ENCODE measurements at regions not wholly inside any gene's neighbourhood (a gene's known extent, or its start where the extent isn't known, plus 50 kb on each side); places are given as distances from the start of the nearest gene placed in this dataset.
"Not testable (repeated sequence)": the region's sequence is repeated elsewhere in the genome, so short reads cannot be mapped to it uniquely, and the experiment has no call there.

- Histone ChIP-seq H3K9me3 (peaks cover 0 to 4% of the 10 kb centered on the region in 2 donors), H3K27ac (no peak overlapping the region), H3K4me3 (no peak overlapping the region), H3K4me1 (no peaks in the 10 kb centered on the region), H3K36me3 (no peaks in the 10 kb centered on the region), H3K27me3 (no peaks in the 10 kb centered on the region)
- TF ChIP-seq EP300 (IDR thresholded peaks at IDR 0.05; ENCODE audit: low read depth) (no peak), POLR2A (IDR thresholded peaks at IDR 0.05) (no peak), POLR2AphosphoS5 (IDR thresholded peaks at IDR 0.05) (no peak), CTCF (IDR thresholded peaks at IDR 0.05) (no peak)
- no peak for DNase-seq
- 75 to 86% methylated on average over 1 to 2 of the region's 2 CpGs for WGBS, 2 donors (ENCODE audit: low coverage in 1 of 2)
- in situ Hi-C loops (cut with MboI; ENCODE audit: low pct_ligation_motif_present in 1 of 4, low pct_unique_long_range_greater_than_20kb in 1 of 4, low sequenced_read_pairs in 3 of 4) (no loop called here), intact Hi-C loops (cut with DNase I; ENCODE audit: low total_unique reads) (no loop called here)
Observed at GRCh38 chr6:80433673-80434025, 327.2 kb downstream of the BCKDHB start.

DNA sequence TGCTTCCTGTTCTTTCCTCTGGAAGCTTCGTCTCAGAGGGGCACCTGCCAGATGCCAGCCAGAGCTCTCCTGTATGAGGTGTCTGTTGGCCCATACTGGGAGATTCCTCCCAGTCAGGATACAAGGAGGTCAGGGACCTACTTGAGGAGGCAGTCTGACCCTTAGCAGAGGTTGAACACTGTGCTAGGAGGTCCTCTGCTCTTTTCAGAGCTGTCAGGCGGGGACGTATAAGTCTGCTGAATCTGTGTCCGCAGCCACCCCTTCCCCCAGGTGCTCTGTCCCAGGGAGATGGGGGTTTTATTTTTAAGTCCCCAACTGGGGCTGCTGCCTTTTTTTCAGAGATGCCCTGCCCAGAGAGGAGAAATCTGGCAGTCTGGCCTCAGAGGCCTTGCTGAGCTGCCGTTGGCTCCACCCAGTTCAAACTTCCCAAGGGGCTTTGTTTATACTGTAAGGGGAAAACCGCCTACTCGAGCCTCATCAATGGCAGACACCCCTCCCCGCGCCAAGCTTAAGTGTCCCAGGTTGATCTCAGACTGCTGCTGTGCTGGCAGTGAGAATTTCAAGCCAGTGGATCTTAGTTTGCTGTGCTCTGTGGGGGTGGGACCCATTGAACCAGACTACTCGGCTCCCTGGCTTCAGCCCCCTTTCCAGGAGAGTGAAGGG is 326.7 kb downstream of the BCKDHB start:
- Histone ChIP-seq H3K27me3 (no peaks in the 10 kb centered on the region), H3K36me3 (no peaks in the 10 kb centered on the region), H3K4me1 (no peaks in the 10 kb centered on the region), H3K4me3 (no peak overlapping the region), H3K9me3 (peaks cover 0 to 5% of the 10 kb centered on the region in 2 donors), H3K27ac (no peak overlapping the region)
- TF ChIP-seq POLR2A (IDR thresholded peaks at IDR 0.05) (no peak), CTCF (IDR thresholded peaks at IDR 0.05) (no peak), EP300 (IDR thresholded peaks at IDR 0.05; ENCODE audit: low read depth) (no peak), POLR2AphosphoS5 (IDR thresholded peaks at IDR 0.05) (no peak)
- DNase-seq, result no peak
- in situ Hi-C loops (cut with MboI; ENCODE audit: low pct_ligation_motif_present in 1 of 4, low pct_unique_long_range_greater_than_20kb in 1 of 4, low sequenced_read_pairs in 3 of 4) (no loop called here), intact Hi-C loops (cut with DNase I; ENCODE audit: low total_unique reads) (no loop called here)
- WGBS, 2 donors (ENCODE audit: low coverage in 1 of 2), result 83% methylated on average over 10 of the region's 10 CpGs; no CpG with 5 or more reads in 1 of the 2 donors

GRCh38 chr6:80425089-80425823 is 318.8 kb downstream of the BCKDHB start:
- TF ChIP-seq POLR2AphosphoS5 (IDR thresholded peaks at IDR 0.05), result no peak
- TF ChIP-seq CTCF (IDR thresholded peaks at IDR 0.05), result no peak
- no peak for TF ChIP-seq EP300 (IDR thresholded peaks at IDR 0.05; ENCODE audit: low read depth)
- TF ChIP-seq POLR2A (IDR thresholded peaks at IDR 0.05), result no peak
- Histone ChIP-seq H3K4me1 (no peaks in the 10 kb centered on the region), H3K36me3 (no peaks in the 10 kb centered on the region), H3K4me3 (no peak overlapping the region), H3K27me3 (no peaks in the 10 kb centered on the region), H3K27ac (no peak overlapping the region), H3K9me3 (peaks cover 11 to 18% of the 10 kb centered on the region in 2 donors)
- in situ Hi-C loops (cut with MboI; ENCODE audit: low pct_ligation_motif_present in 1 of 4, low pct_unique_long_range_greater_than_20kb in 1 of 4, low sequenced_read_pairs in 3 of 4), result no loop called here
- 67 to 68% methylated on average over 2 of the region's 2 CpGs for WGBS, 2 donors (ENCODE audit: low coverage in 1 of 2)
- intact Hi-C loops (cut with DNase I; ENCODE audit: low total_unique reads), result no loop called here
- DNase-seq, result no peak

DNA sequence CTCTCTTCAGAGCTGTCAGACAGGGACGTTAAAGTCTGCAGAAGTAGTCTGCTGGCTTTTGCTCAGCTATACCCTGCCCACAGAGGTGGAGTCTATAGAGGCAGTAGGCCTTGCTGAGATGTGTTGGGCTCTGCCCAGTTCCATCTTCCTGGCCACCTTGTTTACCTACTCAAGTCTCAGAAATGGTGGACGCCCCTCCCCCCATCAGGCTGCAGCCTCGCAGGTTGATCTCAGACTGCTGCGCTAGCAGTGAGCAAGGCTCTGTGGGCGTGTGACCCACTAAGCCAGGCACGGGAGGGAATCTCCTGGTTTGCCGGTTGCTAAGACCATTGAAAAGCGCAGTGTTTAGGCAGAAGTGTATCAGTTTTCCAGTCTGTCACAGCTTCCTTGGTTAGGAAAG is 305.0 kb downstream of the BCKDHB start:
- TF ChIP-seq POLR2AphosphoS5 (IDR thresholded peaks at IDR 0.05), result no peak
- no peak for TF ChIP-seq EP300 (IDR thresholded peaks at IDR 0.05; ENCODE audit: low read depth)
- TF ChIP-seq POLR2A (IDR thresholded peaks at IDR 0.05), result no peak
- TF ChIP-seq CTCF (IDR thresholded peaks at IDR 0.05), result no peak
- DNase-seq, result no peak
- no peak overlapping the region for H3K27ac ChIP-seq
- H3K9me3 ChIP-seq, result no peaks in the 10 kb centered on the region
- no peak overlapping the region for H3K4me3 ChIP-seq
- H3K36me3 ChIP-seq, result no peaks in the 10 kb centered on the region
- no peaks in the 10 kb centered on the region for H3K27me3 ChIP-seq
- intact Hi-C loops (cut with DNase I; ENCODE audit: low total_unique reads), result no loop called here
- 92% methylated on average over 8 of the region's 8 CpGs; no CpG with 5 or more reads in 1 of the 2 donors for WGBS, 2 donors (ENCODE audit: low coverage in 1 of 2)
- in situ Hi-C loops (cut with MboI; ENCODE audit: low pct_ligation_motif_present in 1 of 4, low pct_unique_long_range_greater_than_20kb in 1 of 4, low sequenced_read_pairs in 3 of 4), result no loop called here
- H3K4me1 ChIP-seq, result no peaks in the 10 kb centered on the region

DNA sequence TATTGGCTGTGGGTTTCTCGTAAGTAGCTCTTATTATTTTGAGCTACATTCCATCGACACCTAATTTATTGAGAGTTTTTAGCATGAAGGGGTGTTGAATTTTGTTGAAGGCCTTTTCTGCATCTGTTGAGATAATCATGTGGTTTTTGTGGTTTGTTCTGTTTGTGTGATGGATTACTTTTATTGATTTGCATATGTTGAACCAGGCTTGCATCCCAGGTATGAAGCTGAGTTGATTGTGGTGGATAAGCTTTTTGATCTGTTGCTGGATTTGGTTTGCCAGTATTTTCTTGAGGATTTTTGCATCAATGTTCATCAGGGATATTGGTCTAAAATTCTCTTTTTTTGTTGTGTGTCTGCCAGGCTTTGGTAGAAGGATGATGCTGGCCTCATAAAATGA is 301.5 kb downstream of the BCKDHB start:
- WGBS, 2 donors (ENCODE audit: low coverage in 1 of 2), result 80 to 87% methylated on average over 1 to 2 of the region's 2 CpGs
- intact Hi-C loops (cut with DNase I; ENCODE audit: low total_unique reads); H3K36me3 ChIP-seq; H3K4me3 ChIP-seq; H3K4me1 ChIP-seq; H3K27ac ChIP-seq; DNase-seq; H3K9me3 ChIP-seq; in situ Hi-C loops (cut with MboI; ENCODE audit: low pct_ligation_motif_present in 1 of 4, low pct_unique_long_range_greater_than_20kb in 1 of 4, low sequenced_read_pairs in 3 of 4); H3K27me3 ChIP-seq: not testable (repeated sequence)

All from transverse colon (tissue), 4 donors.